Stimulated activated effector memory CD8-positive, alpha-beta T cell treated with anti-CD3 and anti-CD28 coated beads, Interleukin-12 subunit alpha, Interleukin-12 subunit beta, amount 100 ng/mL, for 72 hours (primary cell): ENCODE measurements at regions not wholly inside any gene's neighbourhood (a gene's known extent, or its start where the extent isn't known, plus 50 kb on each side); places are given as distances from the start of the nearest gene placed in this dataset.
A peak's percentile ranks its signal among the peaks of the same experiment; 100 is the strongest.

Source experiments
- ATAC-seq: fragments of 150-1000 bp; cut with Tn5 transposase; 2 replicates; pipeline ENCODE4 v1.10.0; 2021
- DNase-seq, 2 donors: peaks; one replicate each; pipeline ENCODE4 v3.0.0; 2021 to 2022; ENCODE audit warnings: low spot score in 2 of 2
- H3K27ac Mint-ChIP-seq: one replicate; pipeline ENCODE4 v1.8.0; 2022; ENCODE audit warnings: mild to moderate bottlenecking, mixed read lengths
- H3K36me3 Mint-ChIP-seq: one replicate; pipeline ENCODE4 v1.8.0; 2022; ENCODE audit warnings: mild to moderate bottlenecking, mixed read lengths
- H3K4me1 Mint-ChIP-seq: one replicate; pipeline ENCODE4 v1.8.0; 2022; ENCODE audit warnings: mixed read lengths
- H3K4me3 Mint-ChIP-seq: one replicate; pipeline ENCODE4 v1.8.0; 2022; ENCODE audit warnings: mild to moderate bottlenecking, mixed read lengths
- H3K9me3 Mint-ChIP-seq: one replicate; pipeline ENCODE4 v1.8.0; 2022; ENCODE audit warnings: mixed read lengths

DNA sequence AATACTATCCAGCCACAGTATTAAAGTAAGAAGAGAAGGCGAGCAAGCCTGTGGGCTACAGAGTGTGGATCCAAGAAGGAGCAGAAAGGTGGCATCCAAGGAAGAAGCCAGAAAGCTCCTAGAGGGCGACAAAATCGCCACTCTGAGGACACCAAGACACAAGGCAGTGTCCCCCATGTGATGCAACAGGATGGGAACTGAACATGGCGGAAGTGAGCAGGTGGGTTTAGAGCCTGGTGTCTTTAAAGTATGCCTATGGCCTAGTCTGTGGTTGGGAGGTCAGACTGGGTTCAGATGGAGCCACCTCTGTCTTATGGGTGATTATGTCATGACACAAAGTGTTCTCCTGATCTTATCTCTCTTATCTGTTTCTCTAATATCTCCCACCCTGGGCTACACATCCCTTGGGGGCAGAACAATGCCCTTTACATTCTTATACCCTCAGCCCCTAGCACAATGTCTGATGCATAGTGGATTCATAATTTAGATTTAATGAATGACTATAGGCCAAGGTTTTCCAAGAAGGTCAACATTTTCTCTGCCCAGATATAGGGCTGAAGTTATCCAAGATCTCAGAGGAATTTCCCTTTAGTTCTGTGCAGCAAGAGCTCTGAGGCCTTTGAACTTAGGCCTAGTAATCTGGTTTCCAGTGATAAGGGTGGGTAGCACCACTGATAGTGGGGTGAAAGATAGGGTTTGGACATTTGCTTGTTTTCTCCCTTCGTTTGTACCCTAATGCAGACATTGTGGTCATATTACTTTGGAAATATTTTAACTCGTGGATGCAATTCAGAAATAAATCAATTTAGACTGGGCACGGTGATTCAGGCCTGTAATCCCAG lies 167.3 kb upstream of the AKIRIN2 start:
- H3K36me3 Mint-ChIP-seq: no peaks in the 10 kb centered on the region
- no peak overlapping the region for H3K27ac Mint-ChIP-seq
- H3K9me3 Mint-ChIP-seq: no peaks in the 10 kb centered on the region
- H3K4me1 Mint-ChIP-seq: no peaks in the 10 kb centered on the region
- ATAC-seq (no peak), DNase-seq (no peak)
- no peak overlapping the region for H3K4me3 Mint-ChIP-seq

DNA sequence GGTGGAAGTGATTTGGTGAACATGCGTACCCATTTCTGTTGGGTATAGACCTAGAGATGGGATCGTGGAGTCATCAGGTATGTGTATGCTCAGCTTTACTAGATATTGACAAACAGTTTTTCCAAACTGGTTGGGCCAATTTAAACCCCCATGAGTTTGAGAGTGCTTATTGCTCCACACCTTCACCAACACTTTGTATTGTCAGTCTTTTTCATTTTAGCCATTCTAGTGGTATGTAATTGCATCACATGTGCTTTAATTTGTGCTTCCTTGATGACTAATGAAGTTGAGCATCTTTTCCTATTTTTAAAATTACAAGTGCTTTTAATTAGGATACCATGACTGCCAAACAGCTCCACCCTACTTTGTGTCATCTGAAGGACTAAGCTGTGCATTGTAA lies 158.9 kb upstream of the AKIRIN2 start:
- no peaks in the 10 kb centered on the region for H3K4me1 Mint-ChIP-seq
- peaks cover 3% of the 10 kb centered on the region for H3K9me3 Mint-ChIP-seq
- DNase-seq (no peak), ATAC-seq (no peak)
- no peak overlapping the region for H3K4me3 Mint-ChIP-seq
- no peak overlapping the region for H3K27ac Mint-ChIP-seq
- no peaks in the 10 kb centered on the region for H3K36me3 Mint-ChIP-seq

DNA sequence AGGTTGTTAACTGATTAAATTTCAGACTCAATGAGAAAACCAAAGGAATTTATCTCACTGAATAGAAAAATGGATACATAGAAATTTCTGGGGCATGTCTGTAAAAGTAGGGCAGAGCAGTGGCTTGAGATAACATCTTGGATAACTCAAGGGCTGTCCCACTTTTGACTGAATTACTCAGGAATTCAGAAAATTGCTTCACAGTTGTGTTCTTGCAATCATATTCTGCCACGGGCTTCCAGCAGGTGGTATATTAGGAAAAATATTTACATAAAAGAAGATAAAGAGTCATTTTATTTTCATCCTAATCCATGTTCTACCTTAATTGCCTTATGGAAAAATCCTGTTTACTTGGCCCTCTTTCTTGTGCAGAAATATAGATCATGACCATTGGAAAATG lies 156.4 kb upstream of the AKIRIN2 start:
- ATAC-seq (no peak), DNase-seq (no peak)
- no peak overlapping the region for H3K4me3 Mint-ChIP-seq
- no peaks in the 10 kb centered on the region for H3K4me1 Mint-ChIP-seq
- peaks cover 3% of the 10 kb centered on the region for H3K9me3 Mint-ChIP-seq
- H3K27ac Mint-ChIP-seq: no peak overlapping the region
- H3K36me3 Mint-ChIP-seq: no peaks in the 10 kb centered on the region

DNA sequence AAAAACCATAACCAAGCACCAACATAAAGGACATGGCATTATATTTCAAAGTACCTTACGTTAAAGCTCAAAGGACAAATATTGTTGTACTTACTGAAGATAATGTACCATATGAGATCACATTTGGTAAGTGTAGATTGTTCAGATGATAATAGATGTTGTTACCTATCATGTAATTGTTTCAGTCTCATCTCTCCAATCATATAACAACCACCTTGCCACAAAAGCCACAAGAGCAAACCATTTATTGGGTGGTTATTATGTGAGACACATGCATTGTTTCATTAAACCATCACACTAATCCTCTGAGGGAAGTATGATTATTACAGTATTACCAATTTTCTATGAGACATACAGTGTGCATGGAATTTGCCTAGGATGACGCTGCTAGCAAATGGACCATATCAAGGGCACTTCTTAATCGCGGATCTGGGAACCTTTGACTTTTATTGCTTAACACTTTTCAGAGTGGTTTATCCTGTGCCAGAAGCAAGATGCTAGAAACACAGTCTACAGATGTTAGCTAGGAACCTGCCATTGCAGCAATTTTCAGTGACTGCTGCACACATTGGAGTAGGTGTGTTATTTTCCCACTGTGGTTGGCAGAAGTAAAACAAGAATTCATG lies 149.8 kb upstream of the AKIRIN2 start:
- H3K4me3 Mint-ChIP-seq: no peak overlapping the region
- ATAC-seq: peak; percentile 63
- DNase-seq: no peak

DNA sequence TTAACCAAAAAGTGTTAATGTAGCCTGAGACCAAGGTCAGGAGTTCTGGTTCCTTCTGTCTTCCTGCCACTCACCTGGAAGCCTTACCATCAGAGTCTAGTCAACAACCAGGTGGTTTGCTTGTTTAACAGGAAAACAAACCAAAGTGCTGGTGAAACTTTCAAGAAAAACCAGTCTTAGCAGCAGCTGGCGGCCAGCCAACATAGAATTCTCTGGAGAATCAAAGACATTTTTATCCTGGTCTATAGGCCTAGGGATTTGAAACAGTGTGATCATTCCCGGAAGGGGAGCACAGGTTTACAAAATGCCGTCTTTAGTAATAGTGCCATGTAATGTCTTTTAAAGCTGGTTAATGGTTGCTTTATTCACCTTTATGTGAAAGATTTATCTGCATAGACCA lies 146.6 kb upstream of the AKIRIN2 start:
- H3K4me3 Mint-ChIP-seq: no peak overlapping the region
- H3K4me1 Mint-ChIP-seq: no peaks in the 10 kb centered on the region
- DNase-seq: no peak
- no peaks in the 10 kb centered on the region for H3K9me3 Mint-ChIP-seq
- no peak for ATAC-seq
- no peak overlapping the region for H3K27ac Mint-ChIP-seq
- H3K36me3 Mint-ChIP-seq: no peaks in the 10 kb centered on the region

More for the DNA sequence above, 149.8 kb upstream of the AKIRIN2 start:
- Mint-ChIP-seq H3K4me1 (no peaks in the 10 kb centered on the region), H3K36me3 (no peaks in the 10 kb centered on the region), H3K27ac (no peak overlapping the region), H3K9me3 (no peaks in the 10 kb centered on the region)

DNA sequence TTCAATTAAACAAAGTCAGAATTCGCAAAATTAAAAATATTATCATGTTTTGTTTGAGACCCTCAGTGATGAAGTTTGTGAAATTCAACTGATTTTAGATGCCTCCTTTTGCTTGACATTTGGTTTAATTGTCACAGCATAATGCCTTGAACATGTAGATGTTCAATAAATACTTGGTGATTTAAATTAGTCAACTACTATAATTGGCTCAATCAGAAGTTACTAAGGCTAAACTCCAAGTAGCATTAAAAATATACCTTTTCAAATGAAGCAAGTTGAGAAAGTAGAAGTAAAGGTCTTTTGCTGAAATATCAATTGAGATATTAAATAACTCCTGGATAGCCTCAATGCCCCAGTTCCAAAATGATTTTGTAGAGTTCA lies 145.8 kb upstream of the AKIRIN2 start:
- DNase-seq (no peak), ATAC-seq (no peak)
- no peak overlapping the region for H3K27ac Mint-ChIP-seq
- H3K36me3 Mint-ChIP-seq: no peaks in the 10 kb centered on the region
- no peak overlapping the region for H3K4me3 Mint-ChIP-seq
- H3K9me3 Mint-ChIP-seq: no peaks in the 10 kb centered on the region
- H3K4me1 Mint-ChIP-seq: no peaks in the 10 kb centered on the region

DNA sequence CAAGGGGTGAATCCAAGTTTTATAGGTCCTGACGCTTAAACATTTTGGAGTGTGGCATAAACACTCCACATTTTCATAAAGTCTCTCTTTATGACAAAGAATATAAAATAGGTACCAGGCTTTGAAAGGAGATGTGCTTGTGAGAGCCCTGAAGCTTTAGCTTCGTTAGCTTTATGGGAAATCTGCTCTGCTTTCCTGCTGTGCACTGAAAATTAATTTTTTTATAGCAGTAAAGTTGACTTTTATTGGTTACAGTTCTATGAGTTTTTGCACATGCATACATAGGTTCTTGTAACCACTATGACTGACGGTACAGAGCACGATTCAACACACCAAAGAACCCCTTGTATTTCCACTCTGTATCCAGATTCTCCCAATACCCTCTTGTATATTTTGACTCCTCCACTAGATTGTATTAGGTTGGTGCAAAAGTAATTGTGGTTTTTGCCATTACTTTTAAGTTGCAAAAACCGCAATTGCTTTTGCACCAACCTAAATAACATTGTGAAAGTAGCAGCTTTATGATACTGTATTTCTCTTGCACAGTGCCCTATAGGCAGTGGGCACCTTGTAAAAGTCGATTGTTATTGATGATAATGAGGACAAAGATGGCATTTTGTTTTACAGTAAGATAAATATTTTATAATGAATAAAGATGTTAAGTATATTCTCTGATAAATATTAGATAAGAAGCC lies 145.2 kb upstream of the AKIRIN2 start:
- H3K27ac Mint-ChIP-seq: no peak overlapping the region
- DNase-seq (no peak), ATAC-seq (no peak)
- no peaks in the 10 kb centered on the region for H3K4me1 Mint-ChIP-seq
- no peaks in the 10 kb centered on the region for H3K9me3 Mint-ChIP-seq
- no peak overlapping the region for H3K4me3 Mint-ChIP-seq
- H3K36me3 Mint-ChIP-seq: no peaks in the 10 kb centered on the region

DNA sequence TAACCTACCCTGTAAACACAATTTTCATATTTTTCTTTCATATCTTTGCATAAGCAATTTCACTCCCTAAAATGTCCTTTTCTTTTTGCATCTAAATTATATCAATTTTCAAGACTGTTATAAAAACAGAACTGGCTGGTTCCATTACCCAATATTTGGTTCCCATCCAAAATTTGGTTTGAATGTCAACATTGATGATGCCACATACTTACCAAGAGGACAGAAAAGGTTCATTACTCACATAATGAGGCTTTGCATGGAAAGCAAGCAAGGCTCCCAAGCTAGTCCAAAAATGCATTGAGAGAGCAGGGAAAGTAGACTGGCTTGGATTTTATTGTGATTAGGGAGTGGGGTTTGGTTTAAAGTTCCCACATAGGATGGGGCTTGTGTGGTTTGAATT lies 144.4 kb upstream of the AKIRIN2 start:
- H3K27ac Mint-ChIP-seq: no peak overlapping the region
- DNase-seq: no peak
- H3K36me3 Mint-ChIP-seq: no peaks in the 10 kb centered on the region
- H3K4me1 Mint-ChIP-seq: no peaks in the 10 kb centered on the region
- ATAC-seq: no peak
- no peak overlapping the region for H3K4me3 Mint-ChIP-seq
- H3K9me3 Mint-ChIP-seq: no peaks in the 10 kb centered on the region

DNA sequence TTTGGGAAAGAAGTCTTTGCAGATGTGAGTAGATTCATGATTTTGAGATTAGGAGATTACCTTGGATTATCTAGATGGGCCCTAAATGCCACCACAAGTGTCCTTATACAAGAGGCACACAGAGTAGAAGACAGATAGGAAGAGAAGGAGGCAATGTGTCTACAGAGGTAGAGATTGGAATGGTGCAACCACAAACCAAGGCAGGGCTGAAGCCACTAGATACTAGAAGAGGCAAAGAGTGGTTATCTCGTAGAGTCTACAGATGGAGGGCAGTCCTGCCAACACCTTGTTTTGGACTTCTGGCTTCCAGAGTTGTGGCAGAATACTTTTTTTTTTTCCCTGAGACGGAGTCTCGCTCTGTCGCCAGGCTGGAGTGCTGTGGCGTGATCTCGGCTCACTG lies 138.3 kb upstream of the AKIRIN2 start:
- Mint-ChIP-seq H3K4me3 (no peak overlapping the region), H3K27ac (no peak overlapping the region), H3K36me3 (no peaks in the 10 kb centered on the region), H3K9me3 (no peaks in the 10 kb centered on the region), H3K4me1 (no peaks in the 10 kb centered on the region)
- DNase-seq (no peak), ATAC-seq (no peak)

DNA sequence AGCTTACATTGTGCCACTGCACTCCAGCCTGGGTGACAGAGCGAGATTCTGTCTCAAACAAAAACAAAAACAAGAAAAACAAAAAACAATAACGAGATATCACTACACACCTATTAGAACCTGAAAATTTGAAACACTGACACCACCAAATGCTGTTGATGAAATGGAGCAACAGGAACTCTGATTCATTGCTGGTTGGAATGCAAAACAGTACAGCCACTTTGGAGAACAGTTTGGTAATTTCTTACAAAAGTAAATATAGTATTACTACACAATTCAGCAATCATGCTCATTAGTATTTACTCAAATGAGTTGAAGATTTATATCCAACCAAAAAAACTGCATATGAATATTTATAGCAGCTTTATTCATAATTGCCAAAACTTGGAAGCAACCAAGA lies 135.8 kb upstream of the AKIRIN2 start:
- Mint-ChIP-seq H3K9me3 (no peaks in the 10 kb centered on the region), H3K4me3 (no peak overlapping the region), H3K27ac (no peak overlapping the region), H3K36me3 (no peaks in the 10 kb centered on the region), H3K4me1 (no peaks in the 10 kb centered on the region)
- no peak for DNase-seq
- ATAC-seq: no peak

DNA sequence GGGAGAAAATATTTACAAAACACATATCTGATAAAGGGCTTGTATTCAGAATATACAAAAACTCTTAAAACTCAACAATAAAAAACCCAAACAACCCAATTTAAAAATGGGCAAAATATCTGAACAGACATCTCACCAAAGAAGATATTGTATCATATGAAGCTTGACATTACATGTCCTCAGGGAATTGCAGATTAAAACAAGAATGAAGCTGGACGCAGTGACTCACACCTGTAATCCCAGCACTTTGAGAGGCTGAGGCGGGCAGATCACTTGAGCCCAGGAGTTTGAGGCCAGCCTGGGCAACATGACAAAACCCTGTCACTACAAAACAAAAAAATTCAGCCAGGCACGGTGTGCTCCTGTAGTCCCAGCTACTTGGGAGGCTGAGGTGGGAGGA lies 135.4 kb upstream of the AKIRIN2 start:
- no peak for ATAC-seq
- DNase-seq: peak in 1 of 2 donors; percentile 22
- H3K9me3 Mint-ChIP-seq: no peaks in the 10 kb centered on the region

DNA sequence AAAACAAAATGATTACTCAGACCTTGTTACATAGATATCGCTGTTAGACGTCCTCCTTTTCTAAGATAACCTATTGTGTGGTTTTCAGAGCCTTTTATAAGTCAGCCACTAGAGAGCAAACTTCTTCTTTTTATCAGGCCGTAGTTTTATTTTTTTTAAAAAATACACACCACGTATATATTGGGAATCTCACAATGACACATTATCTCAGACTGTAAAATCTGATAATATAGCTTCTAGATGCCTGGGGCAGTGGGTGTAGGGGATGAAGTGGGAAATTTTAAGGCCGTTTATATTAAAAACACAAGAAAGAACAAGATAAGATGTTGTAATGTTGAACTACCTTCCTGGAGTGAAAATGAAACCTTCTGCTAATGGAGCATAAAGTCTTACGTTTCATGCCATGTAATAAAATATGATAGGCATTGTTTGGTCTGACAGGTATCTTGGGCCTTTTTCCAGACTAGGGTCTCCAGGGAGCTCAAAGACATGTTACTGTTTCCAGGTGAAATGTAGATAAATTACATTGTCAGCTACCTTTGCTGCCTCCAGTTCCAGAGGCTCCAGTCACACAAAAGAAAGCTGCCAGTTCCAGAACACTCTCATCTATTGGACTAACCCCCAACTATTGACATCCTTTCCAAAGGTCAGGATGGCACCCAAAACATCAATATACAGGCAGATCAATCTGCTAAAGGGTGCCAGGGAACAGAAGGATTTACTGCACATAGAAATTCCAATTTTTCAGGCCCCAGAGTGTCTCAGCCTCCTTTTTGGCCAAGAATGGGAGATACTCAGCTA lies 130.2 kb upstream of the AKIRIN2 start:
- peak in 1 of 2 donors; percentile 46 for DNase-seq
- peak overlapping the region; percentile 54 for H3K4me3 Mint-ChIP-seq
- no peaks in the 10 kb centered on the region for H3K9me3 Mint-ChIP-seq
- ATAC-seq: peak; percentile 76
- peak overlapping the region; percentile 66 for H3K27ac Mint-ChIP-seq
- no peaks in the 10 kb centered on the region for H3K4me1 Mint-ChIP-seq
- no peaks in the 10 kb centered on the region for H3K36me3 Mint-ChIP-seq

More for the DNA sequence above, 135.4 kb upstream of the AKIRIN2 start:
- H3K4me3 Mint-ChIP-seq: no peak overlapping the region
- H3K4me1 Mint-ChIP-seq: no peaks in the 10 kb centered on the region
- no peak overlapping the region for H3K27ac Mint-ChIP-seq
- no peaks in the 10 kb centered on the region for H3K36me3 Mint-ChIP-seq

DNA sequence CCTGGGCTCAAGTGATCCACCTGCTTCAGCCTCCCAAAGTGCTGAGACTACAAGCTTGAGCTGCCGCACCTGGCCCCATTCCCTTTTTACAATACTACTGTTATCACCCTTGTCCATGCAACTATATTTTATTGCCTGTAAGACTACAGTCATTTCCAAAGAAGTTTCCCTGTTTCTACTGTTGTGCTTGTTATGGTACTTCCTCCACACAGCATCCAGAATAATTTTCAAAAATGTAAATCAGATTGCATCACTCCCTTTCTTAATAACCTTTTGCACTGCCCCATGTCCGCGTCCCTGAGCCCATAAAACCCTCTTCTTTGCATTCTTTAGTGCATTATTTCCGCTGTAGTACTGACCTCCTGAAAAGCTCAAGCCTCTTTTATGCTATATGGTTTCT lies 128.9 kb upstream of the AKIRIN2 start:
- no peak overlapping the region for H3K4me3 Mint-ChIP-seq
- peaks cover 4% of the 10 kb centered on the region for H3K4me1 Mint-ChIP-seq
- H3K9me3 Mint-ChIP-seq: no peaks in the 10 kb centered on the region
- DNase-seq: no peak
- no peak for ATAC-seq
- no peak overlapping the region for H3K27ac Mint-ChIP-seq
- no peaks in the 10 kb centered on the region for H3K36me3 Mint-ChIP-seq

DNA sequence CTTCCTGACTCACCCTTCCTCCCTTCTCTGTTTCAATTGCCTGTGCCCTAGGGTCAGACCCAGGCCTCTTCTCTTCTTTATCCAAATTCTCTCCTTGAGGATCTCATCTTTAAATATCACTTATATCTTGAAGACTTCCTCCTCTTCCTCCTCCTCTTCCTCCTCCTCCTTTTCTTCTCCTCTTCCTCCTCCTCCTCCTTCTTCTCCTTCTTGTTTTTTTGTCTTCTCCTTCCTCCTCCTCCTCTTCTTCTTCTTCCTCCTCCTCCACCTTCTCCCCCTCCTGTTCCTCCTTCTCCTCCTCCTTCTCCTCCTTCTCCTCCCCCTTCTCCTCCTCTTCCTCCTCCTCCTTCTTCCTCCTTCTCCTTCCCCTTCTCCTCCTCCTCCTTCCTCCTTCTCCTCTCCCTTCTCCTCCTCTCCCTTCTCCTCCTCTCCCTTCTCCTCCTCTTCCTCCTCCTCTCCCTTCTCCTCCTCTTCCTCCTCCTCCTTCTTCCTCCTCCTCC lies 127.6 kb upstream of the AKIRIN2 start:
- Mint-ChIP-seq H3K27ac (no peak overlapping the region), H3K9me3 (no peaks in the 10 kb centered on the region), H3K4me3 (no peak overlapping the region), H3K4me1 (peaks cover 10% of the 10 kb centered on the region), H3K36me3 (no peaks in the 10 kb centered on the region)
- DNase-seq: no peak
- no peak for ATAC-seq

DNA sequence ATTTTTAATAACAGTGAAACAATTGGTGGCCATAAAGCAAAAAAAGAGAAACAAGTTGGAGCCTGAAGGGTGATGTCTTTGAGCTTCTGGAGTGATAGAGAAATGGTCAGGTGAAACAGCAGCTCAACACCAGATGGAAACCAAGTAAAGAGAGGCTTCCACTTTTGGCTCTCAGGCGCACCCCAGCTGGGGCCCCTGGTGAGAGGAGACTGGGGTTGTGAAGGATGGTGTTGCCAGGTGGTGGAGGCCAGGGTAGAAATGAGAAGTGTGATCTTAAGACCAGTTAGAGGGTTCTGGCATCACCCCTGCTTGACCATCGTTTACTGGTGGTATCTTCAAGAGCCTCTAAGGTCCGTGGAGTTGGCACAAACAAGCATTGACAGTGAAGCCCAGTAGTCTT lies 126.0 kb upstream of the AKIRIN2 start:
- no peak overlapping the region for H3K27ac Mint-ChIP-seq
- no peak overlapping the region for H3K4me3 Mint-ChIP-seq
- H3K4me1 Mint-ChIP-seq: peaks cover 10% of the 10 kb centered on the region
- H3K9me3 Mint-ChIP-seq: no peaks in the 10 kb centered on the region
- H3K36me3 Mint-ChIP-seq: no peaks in the 10 kb centered on the region
- ATAC-seq: no peak
- DNase-seq: no peak
